H1 (cell line): ENCODE measurements at regions not wholly inside any gene's neighbourhood (a gene's known extent, or its start where the extent isn't known, plus 50 kb on each side); places are given as distances from the start of the nearest gene placed in this dataset.

Experiments
- CTBP2 ChIP-seq: IDR thresholded peaks from 2 replicates; pipeline ENCODE4 v1.7.0; 2011; ENCODE audit warnings: borderline replicate concordance, mild to moderate bottlenecking, moderate library complexity, mixed read lengths, low read length; ENCODE audit not compliant: insufficient read depth, insufficient read length
- GABPA ChIP-seq: IDR thresholded peaks from 2 replicates; pipeline ENCODE4 v1.6.1; 2011; ENCODE audit warnings: mild to moderate bottlenecking, low read length, moderate library complexity, borderline replicate concordance; ENCODE audit not compliant: insufficient read depth
- RFX5 ChIP-seq: IDR thresholded peaks from 2 replicates; pipeline ENCODE4 v1.6.1; 2011; ENCODE audit warnings: low read depth, low read length, improper control_type of control experiment, borderline replicate concordance
- SAP30 ChIP-seq: fragments of 300-600 bp; sonication (generic); IDR thresholded peaks from 2 replicates; pipeline ENCODE4 v1.7.1; 2012; ENCODE audit warnings: low read length, moderate library complexity, mild to moderate bottlenecking, inconsistent platforms; ENCODE audit not compliant: insufficient read depth, insufficient replicate concordance
- SIRT6 ChIP-seq: IDR thresholded peaks from one replicate; pipeline ENCODE4 v1.7.1; 2012; ENCODE audit warnings: low read length, inconsistent platforms
- SP4 ChIP-seq: IDR thresholded peaks from 2 replicates; pipeline ENCODE4 v1.6.1; 2012; ENCODE audit warnings: low read length, inconsistent platforms

DNA sequence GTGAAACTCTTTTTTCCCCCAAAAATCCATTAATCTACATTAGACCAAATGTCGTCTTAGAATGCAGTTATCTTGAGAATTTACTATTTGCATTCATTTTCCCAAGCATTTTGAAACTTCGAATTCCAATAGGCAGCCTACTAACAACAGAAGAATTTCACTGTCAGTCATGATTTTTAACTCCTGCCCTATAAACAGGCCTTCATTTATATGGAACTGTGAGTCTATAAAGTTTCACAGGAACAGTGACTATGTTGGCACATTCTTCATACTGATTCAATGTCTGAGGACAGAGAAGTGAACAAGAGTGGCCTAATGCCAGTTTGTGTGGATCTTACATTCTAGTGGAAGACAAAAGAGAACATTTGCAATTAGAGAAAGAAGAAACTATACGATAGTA, 198.0 kb downstream of the PCDH17 start (continued):
- TF ChIP-seq SIRT6 (no peak), CTBP2 (no peak), GABPA (no peak), RFX5 (no peak), SAP30 (no peak), SP4 (no peak)
